ENCODE measurements at regions not wholly inside any gene's neighbourhood (a gene's known extent, or its start where the extent isn't known, plus 50 kb on each side); places are given as distances from the start of the nearest gene placed in this dataset.

DNA sequence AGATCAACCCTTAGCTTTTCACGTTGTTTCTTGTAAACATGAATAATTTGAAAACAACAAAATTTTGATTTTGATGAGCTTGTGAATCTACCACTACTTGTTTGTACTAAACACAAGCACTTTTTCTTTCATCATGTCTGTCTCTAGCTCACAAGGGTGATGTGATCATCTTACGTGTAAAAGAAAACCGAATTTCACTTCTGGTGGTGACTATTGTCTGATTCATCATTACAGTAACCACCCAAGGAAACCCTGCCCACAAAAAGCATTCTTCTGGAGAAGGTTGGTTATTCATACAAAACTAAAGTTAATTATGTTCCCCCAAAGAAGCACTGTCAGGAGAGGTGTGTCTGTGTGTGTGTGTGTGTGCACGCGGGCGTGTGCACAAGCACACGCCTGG, 285.4 kb downstream of the ZNF516 start:
- no peaks in the 10 kb centered on the region for H3K27me3 ChIP-seq (ENCODE audit: control insufficient read depth, insufficient read depth, low read length)
- no peaks in the 10 kb centered on the region for H3K79me2 ChIP-seq
- TF ChIP-seq CTCF (IDR thresholded peaks at IDR 0.05): no peak
- H3K36me3 ChIP-seq (ENCODE audit: control insufficient read depth, insufficient read depth, low read length): no peaks in the 10 kb centered on the region
- no peak overlapping the region for H3K4me2 ChIP-seq (ENCODE audit: low read length)
- no peaks in the 10 kb centered on the region for H3K4me1 ChIP-seq
- H3K27ac ChIP-seq: no peak overlapping the region
- no peak overlapping the region for H3K9ac ChIP-seq
- H2AFZ ChIP-seq: no peak overlapping the region
- no peaks in the 10 kb centered on the region for H3K9me3 ChIP-seq (ENCODE audit: control insufficient read depth, low read length)
- no peak overlapping the region for H3K4me3 ChIP-seq (ENCODE audit: low read depth, low read length)

- Histone ChIP-seq H3K27me3 (ENCODE audit: control insufficient read depth, insufficient read depth, low read length) (no peaks in the 10 kb centered on the region), H3K36me3 (ENCODE audit: control insufficient read depth, insufficient read depth, low read length) (no peaks in the 10 kb centered on the region), H3K27ac (no peak overlapping the region), H3K9ac (no peak overlapping the region), H3K4me3 (ENCODE audit: low read depth, low read length) (no peak overlapping the region), H2AFZ (peak overlapping the region; percentile 33), H3K79me2 (no peaks in the 10 kb centered on the region), H3K9me3 (ENCODE audit: control insufficient read depth, low read length) (no peaks in the 10 kb centered on the region), H3K4me2 (ENCODE audit: low read length) (peak overlapping the region; percentile 58), H3K4me1 (no peaks in the 10 kb centered on the region)
- no peak for TF ChIP-seq CTCF (IDR thresholded peaks at IDR 0.05)
Measured at GRCh38 chr18:76208678-76209306, 286.2 kb downstream of the ZNF516 start.

GRCh38 chr18:76205906-76206305, 289.1 kb downstream of the ZNF516 start:
- no peak overlapping the region for H3K4me2 ChIP-seq (ENCODE audit: low read length)
- no peak overlapping the region for H3K9ac ChIP-seq
- TF ChIP-seq CTCF (IDR thresholded peaks at IDR 0.05): no peak
- no peaks in the 10 kb centered on the region for H3K9me3 ChIP-seq (ENCODE audit: control insufficient read depth, low read length)
- H3K27me3 ChIP-seq (ENCODE audit: control insufficient read depth, insufficient read depth, low read length): no peaks in the 10 kb centered on the region
- no peaks in the 10 kb centered on the region for H3K4me1 ChIP-seq
- H3K79me2 ChIP-seq: no peaks in the 10 kb centered on the region
- no peak overlapping the region for H3K27ac ChIP-seq
- no peak overlapping the region for H2AFZ ChIP-seq
- no peaks in the 10 kb centered on the region for H3K36me3 ChIP-seq (ENCODE audit: control insufficient read depth, insufficient read depth, low read length)
- no peak overlapping the region for H3K4me3 ChIP-seq (ENCODE audit: low read depth, low read length)

- Histone ChIP-seq H3K27me3 (ENCODE audit: control insufficient read depth, insufficient read depth, low read length) (no peaks in the 10 kb centered on the region), H3K9me3 (ENCODE audit: control insufficient read depth, low read length) (no peaks in the 10 kb centered on the region), H3K4me3 (ENCODE audit: low read depth, low read length) (no peak overlapping the region), H3K4me1 (no peaks in the 10 kb centered on the region), H2AFZ (no peak overlapping the region), H3K36me3 (ENCODE audit: control insufficient read depth, insufficient read depth, low read length) (no peaks in the 10 kb centered on the region), H3K79me2 (no peaks in the 10 kb centered on the region), H3K9ac (no peak overlapping the region), H3K4me2 (ENCODE audit: low read length) (no peak overlapping the region), H3K27ac (no peak overlapping the region)
- TF ChIP-seq CTCF (IDR thresholded peaks at IDR 0.05): no peak
Measured at GRCh38 chr18:76203552-76203951, 291.5 kb downstream of the ZNF516 start.

GRCh38 chr18:76202322-76202721, 292.7 kb downstream of the ZNF516 start:
- H3K9me3 ChIP-seq (ENCODE audit: control insufficient read depth, low read length): no peaks in the 10 kb centered on the region
- no peaks in the 10 kb centered on the region for H3K36me3 ChIP-seq (ENCODE audit: control insufficient read depth, insufficient read depth, low read length)
- no peak overlapping the region for H3K9ac ChIP-seq
- H3K27ac ChIP-seq: no peak overlapping the region
- no peak overlapping the region for H2AFZ ChIP-seq
- no peak overlapping the region for H3K4me3 ChIP-seq (ENCODE audit: low read depth, low read length)
- H3K4me1 ChIP-seq: no peaks in the 10 kb centered on the region
- no peak overlapping the region for H3K4me2 ChIP-seq (ENCODE audit: low read length)
- no peaks in the 10 kb centered on the region for H3K27me3 ChIP-seq (ENCODE audit: control insufficient read depth, insufficient read depth, low read length)
- no peaks in the 10 kb centered on the region for H3K79me2 ChIP-seq
- TF ChIP-seq CTCF (IDR thresholded peaks at IDR 0.05): no peak
